ENCODE measurements at regions not wholly inside any gene's neighbourhood (a gene's known extent, or its start where the extent isn't known, plus 50 kb on each side); places are given as distances from the start of the nearest gene placed in this dataset.

DNA sequence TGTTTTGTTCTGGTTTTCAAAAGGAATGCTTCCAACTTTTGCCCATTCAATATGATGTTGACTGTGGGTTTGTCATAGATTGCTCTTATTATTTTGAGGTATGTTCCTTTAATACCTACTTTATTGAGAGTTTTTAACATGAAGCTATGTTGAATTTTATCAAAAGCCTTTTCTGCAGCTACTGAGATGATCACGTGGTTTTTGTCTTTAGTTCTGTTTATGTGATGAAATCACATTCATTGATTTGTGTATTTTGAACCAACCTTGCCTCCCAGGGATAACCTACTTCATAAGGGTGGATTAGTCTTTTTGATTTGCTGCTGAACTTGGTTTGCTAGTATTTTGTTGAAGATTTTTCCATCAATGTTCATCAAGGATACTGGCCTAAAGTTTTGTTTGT, 92.7 kb upstream of the TCF21 start:
- Mint-ChIP-seq H3K4me3 (ENCODE audit: low read depth, unreplicated experiment) (no peak overlapping the region), H3K36me3 (ENCODE audit: insufficient read depth, unreplicated experiment) (no peaks in the 10 kb centered on the region), H3K9me3 (ENCODE audit: low read depth, unreplicated experiment) (peaks cover 3% of the 10 kb centered on the region), H3K27me3 (ENCODE audit: unreplicated experiment) (no peaks in the 10 kb centered on the region), H3K4me1 (ENCODE audit: low read depth, unreplicated experiment) (no peaks in the 10 kb centered on the region), H3K27ac (ENCODE audit: unreplicated experiment) (no peak overlapping the region)
- intact Hi-C loops (cut with micrococcal nuclease; ENCODE audit: unreplicated experiment): no loop called here
- no TSS peak for BruUV-seq (replicated peaks)
- DNase-seq: no peak
- TF ChIP-seq, protein P1, sequence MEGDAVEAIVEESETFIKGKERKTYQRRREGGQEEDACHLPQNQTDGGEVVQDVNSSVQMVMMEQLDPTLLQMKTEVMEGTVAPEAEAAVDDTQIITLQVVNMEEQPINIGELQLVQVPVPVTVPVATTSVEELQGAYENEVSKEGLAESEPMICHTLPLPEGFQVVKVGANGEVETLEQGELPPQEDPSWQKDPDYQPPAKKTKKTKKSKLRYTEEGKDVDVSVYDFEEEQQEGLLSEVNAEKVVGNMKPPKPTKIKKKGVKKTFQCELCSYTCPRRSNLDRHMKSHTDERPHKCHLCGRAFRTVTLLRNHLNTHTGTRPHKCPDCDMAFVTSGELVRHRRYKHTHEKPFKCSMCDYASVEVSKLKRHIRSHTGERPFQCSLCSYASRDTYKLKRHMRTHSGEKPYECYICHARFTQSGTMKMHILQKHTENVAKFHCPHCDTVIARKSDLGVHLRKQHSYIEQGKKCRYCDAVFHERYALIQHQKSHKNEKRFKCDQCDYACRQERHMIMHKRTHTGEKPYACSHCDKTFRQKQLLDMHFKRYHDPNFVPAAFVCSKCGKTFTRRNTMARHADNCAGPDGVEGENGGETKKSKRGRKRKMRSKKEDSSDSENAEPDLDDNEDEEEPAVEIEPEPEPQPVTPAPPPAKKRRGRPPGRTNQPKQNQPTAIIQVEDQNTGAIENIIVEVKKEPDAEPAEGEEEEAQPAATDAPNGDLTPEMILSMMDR (IDR thresholded peaks at IDR 0.05; ENCODE audit: unreplicated experiment): no peak
- CTCF ChIA-PET: no interaction called here

DNA sequence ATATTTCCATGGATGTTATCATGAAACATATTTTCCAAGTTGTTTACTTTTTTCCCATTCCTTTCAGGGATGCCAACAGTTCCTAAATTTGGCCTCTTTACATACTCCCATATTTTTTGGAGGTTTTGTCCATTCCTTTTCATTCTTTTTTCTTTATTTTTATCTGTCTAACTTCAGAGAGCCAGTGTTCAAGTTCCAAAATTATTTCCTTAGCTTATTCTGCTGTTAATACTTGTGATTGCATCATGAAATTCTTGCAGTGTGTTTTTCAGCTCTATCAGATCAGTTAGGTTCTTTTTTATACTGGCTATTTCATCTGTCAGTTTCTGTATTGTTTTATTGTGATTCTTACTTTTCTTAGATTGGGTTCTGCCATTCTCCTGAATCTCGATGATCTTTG, 89.9 kb upstream of the TCF21 start:
- Mint-ChIP-seq H3K9me3 (ENCODE audit: low read depth, unreplicated experiment) (no peaks in the 10 kb centered on the region), H3K27me3 (ENCODE audit: unreplicated experiment) (no peaks in the 10 kb centered on the region), H3K36me3 (ENCODE audit: insufficient read depth, unreplicated experiment) (no peaks in the 10 kb centered on the region), H3K4me1 (ENCODE audit: low read depth, unreplicated experiment) (no peaks in the 10 kb centered on the region), H3K4me3 (ENCODE audit: low read depth, unreplicated experiment) (no peak overlapping the region), H3K27ac (ENCODE audit: unreplicated experiment) (no peak overlapping the region)
- DNase-seq: no peak
- CTCF ChIA-PET: no interaction called here
- intact Hi-C loops (cut with micrococcal nuclease; ENCODE audit: unreplicated experiment): no loop called here
- no TSS peak for BruUV-seq (replicated peaks)
- TF ChIP-seq, protein P1 (IDR thresholded peaks at IDR 0.05; ENCODE audit: unreplicated experiment): no peak

DNA sequence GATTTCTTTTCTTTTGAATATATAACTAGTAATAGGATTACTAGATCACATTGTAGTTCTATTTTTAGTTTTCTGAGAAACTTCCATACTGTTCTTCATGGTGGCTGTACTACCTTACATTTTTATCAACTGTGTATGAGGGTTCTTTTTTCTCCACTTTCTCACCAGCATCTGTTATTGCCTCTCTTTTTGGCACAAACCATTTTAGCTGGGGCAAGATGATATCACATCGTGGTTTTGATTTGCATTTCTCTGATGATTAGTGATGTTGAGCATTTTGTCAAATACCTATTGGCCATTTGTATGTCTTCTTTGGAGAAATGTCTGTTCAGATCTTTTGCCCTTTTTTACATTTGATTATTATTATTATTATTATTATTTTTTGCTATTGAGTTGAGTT, 86.1 kb upstream of the TCF21 start:
- Mint-ChIP-seq H3K4me3 (ENCODE audit: low read depth, unreplicated experiment) (no peak overlapping the region), H3K27me3 (ENCODE audit: unreplicated experiment) (no peaks in the 10 kb centered on the region), H3K4me1 (ENCODE audit: low read depth, unreplicated experiment) (no peaks in the 10 kb centered on the region), H3K9me3 (ENCODE audit: low read depth, unreplicated experiment) (no peaks in the 10 kb centered on the region), H3K36me3 (ENCODE audit: insufficient read depth, unreplicated experiment) (no peaks in the 10 kb centered on the region), H3K27ac (ENCODE audit: unreplicated experiment) (no peak overlapping the region)
- CTCF ChIA-PET: no interaction called here
- TF ChIP-seq, protein P1 (IDR thresholded peaks at IDR 0.05; ENCODE audit: unreplicated experiment): no peak
- intact Hi-C loops (cut with micrococcal nuclease; ENCODE audit: unreplicated experiment): no loop called here
- no TSS peak for BruUV-seq (replicated peaks)
- DNase-seq: no peak

- TF ChIP-seq, protein P1 (IDR thresholded peaks at IDR 0.05; ENCODE audit: unreplicated experiment): no peak
- CTCF ChIA-PET: no interaction called here
- Mint-ChIP-seq H3K36me3 (ENCODE audit: insufficient read depth, unreplicated experiment) (no peaks in the 10 kb centered on the region), H3K27me3 (ENCODE audit: unreplicated experiment) (no peaks in the 10 kb centered on the region), H3K9me3 (ENCODE audit: low read depth, unreplicated experiment) (no peaks in the 10 kb centered on the region), H3K4me1 (ENCODE audit: low read depth, unreplicated experiment) (no peaks in the 10 kb centered on the region), H3K27ac (ENCODE audit: unreplicated experiment) (no peak overlapping the region), H3K4me3 (ENCODE audit: low read depth, unreplicated experiment) (no peak overlapping the region)
- intact Hi-C loops (cut with micrococcal nuclease; ENCODE audit: unreplicated experiment): no loop called here
- BruUV-seq (replicated peaks): no TSS peak
- DNase-seq: no peak
Observed at GRCh38 chr6:133804265-133804664, 84.6 kb upstream of the TCF21 start.

GRCh38 chr6:133805876-133806275, 83.0 kb upstream of the TCF21 start:
- intact Hi-C loops (cut with micrococcal nuclease; ENCODE audit: unreplicated experiment): no loop called here
- Mint-ChIP-seq H3K4me1 (ENCODE audit: low read depth, unreplicated experiment) (no peaks in the 10 kb centered on the region), H3K4me3 (ENCODE audit: low read depth, unreplicated experiment) (no peak overlapping the region), H3K27ac (ENCODE audit: unreplicated experiment) (no peak overlapping the region), H3K36me3 (ENCODE audit: insufficient read depth, unreplicated experiment) (no peaks in the 10 kb centered on the region), H3K27me3 (ENCODE audit: unreplicated experiment) (no peaks in the 10 kb centered on the region), H3K9me3 (ENCODE audit: low read depth, unreplicated experiment) (peaks cover 2% of the 10 kb centered on the region)
- TF ChIP-seq, protein P1 (IDR thresholded peaks at IDR 0.05; ENCODE audit: unreplicated experiment): no peak
- CTCF ChIA-PET: interaction anchor here (0.7 kb wide), 1 partner anchor 13 kb away, joined by 4 read pairs; no protein-coding TSS in a partner anchor
- BruUV-seq (replicated peaks): no TSS peak
- DNase-seq: no peak

All from Calu3 (cell line).